Left cardiac atrium (tissue), 4 donors: ENCODE measurements at regions not wholly inside any gene's neighbourhood (a gene's known extent, or its start where the extent isn't known, plus 50 kb on each side); places are given as distances from the start of the nearest gene placed in this dataset.
"Not testable (repeated sequence)": the region's sequence is repeated elsewhere in the genome, so short reads cannot be mapped to it uniquely, and the experiment has no call there.

Source experiments
- ATAC-seq, 2 donors: fragments of 200-7000 bp; cut with Tn5 transposase; one replicate each; pipeline ENCODE4 v1.9.1; 2020; ENCODE audit warnings: mild to moderate bottlenecking in 2 of 2, moderate library complexity in 2 of 2
- DNase-seq: peaks from one replicate; pipeline ENCODE4 v3.0.0-alpha.2; 2020
- intact Hi-C, 2 donors: fragments of 100-400 bp; cut with DNase I; formaldehyde crosslinking; loops; one replicate each; pipeline versions ENCODE4 v1.14.1 to v1.15.1; 2022 to 2023
- donor health status: DM: no; HTN: yes; CAD: no.
- donor health status: DM: no; HTN: yes; CAD: no; lungs with severe emphysema.
- donor health status: DM: yes; HTN: yes; CAD: no.
- donor health status: Dilated cardiomyopathy.

DNA sequence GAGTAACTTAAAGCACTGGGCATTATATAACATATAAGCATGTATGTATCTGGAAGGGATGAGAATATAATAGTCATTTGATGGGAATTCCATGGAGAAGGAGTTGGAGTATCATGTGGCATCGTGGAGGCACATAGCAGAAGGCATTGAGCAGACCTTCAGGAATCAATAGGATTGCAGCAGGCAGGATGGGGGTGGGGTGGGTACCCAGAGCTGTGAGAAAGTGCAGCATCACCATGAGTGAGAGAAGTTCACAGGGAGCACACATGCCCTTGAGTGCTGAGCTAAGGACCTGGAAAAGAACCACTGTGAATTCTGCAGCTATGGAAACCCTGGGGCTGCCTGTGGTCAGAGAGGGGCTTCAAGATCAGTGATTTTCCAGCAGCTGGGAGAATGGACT, 57.3 kb downstream of the MED10 start:
- DNase-seq = no peak
- ATAC-seq = no peak

DNA sequence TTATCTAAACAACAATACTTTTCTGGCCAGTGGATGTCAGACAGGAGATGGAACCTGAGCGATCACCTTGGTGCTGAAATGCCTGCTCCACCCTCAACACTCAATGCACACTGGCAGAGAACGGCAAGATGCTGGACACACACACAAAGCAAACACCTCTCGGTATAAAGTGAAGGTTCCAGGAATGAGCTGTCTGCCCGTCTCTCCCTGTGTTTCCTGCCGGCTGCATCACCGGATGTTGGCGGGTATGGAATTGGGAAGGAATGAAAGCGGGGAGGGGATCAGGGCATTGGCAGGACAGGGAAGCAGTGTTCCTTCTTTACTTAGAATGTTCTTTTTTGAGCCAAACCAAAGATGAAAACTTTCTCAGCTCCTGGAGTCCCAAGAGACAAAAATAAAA, 59.2 kb downstream of the MED10 start:
- intact Hi-C loops = no loop called here

More for the DNA sequence above, 57.3 kb downstream of the MED10 start:
- intact Hi-C loops = no loop called here

DNA sequence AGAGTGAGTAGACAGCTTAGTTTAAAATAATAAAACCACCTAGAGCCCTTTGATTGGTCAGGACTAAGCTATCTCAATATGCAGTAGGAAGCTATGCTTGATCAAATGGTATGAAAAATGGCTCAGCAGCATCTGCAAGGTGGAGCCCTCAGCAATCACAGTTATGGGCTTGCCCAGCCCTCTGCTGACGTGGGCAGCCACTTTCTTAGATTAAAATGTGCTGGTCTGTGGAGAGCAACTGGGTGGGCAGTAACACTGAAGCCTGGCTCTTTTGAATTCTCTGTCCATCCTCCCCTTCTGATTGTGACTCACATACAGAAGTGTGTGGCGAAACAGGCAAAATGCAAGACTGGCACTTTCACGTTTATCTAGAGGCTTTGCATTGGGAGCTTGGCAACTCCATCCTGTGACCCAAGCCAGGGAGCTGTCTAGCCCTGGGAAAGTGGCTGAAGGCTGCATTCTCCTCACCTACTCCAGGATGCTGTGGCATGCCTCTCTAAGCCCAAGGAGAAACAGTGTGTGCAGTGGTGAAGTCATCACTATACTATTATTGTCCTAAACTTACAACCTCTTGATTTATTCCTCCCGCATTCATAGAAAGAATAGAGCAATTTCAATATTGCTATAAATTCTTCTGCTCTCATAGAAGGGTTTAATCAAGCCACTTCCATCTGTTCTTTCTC, 61.1 kb downstream of the MED10 start:
- ATAC-seq = no peak
- intact Hi-C loops = no loop called here
- no peak for DNase-seq

More for the DNA sequence above, 59.2 kb downstream of the MED10 start:
- DNase-seq = no peak
- ATAC-seq = no peak

DNA sequence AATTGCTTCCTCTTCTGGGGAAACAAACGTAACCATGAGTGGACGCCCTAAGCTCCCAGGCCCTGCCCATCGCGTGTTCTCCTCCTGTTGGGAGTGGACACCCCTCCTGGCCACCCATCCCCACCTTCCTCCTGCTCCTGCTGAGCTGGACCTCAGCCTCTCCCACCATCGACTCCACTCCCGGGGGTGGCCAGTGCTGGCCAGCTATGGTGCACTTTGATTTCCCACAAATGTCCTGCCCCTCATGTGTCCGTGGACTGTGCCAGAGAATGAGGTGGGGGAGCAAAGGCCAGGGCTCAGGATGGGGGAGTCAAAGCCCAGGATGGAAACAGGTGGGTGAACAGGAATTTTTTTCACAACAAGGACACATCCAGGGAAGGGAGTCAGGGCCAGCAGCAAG, 62.8 kb downstream of the MED10 start:
- intact Hi-C loops = no loop called here
- DNase-seq = no peak
- no peak for ATAC-seq

DNA sequence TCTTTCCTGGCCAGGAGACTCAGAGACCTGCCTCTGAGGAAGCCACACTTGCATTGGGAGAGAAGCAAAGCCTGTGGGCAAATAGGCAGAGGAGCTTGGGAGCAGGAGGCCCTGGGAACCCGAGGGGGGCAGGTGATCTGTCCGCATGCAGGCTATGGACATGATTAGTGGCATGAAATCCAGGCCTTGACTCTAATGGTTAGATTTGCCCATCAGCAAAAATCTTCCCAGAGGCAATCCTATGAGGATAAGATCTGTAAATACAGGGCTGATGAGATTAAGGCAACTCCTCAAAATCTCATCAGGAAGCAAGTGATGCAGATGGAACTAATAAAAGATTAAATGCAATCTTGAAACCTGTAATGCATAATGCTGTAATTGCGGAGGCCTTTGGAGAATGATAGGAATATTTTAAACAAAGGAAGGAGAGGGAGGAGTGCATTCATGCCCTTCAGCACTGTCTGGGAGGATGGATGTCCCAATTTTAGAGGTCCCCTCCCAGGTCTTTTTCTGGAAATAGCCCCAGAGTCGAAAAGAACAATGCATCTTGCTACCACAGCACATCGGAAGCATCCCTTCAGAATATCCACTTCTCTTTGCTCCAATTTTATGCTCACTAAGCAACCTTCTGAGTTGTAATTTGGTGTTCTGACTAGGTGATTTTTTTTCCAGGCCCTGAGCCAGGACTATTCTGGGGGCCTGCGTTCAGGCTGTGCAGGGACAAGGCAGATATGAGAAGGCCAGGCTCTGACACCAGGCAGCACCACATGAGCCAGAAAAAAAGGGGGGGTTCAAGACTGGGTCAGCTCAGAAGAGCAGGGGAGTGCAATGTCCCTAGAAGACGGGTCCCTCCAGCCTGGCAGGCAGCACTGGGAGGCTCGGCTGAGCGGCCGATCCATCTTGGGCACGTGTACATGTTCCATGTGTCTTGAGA, 66.5 kb downstream of the MED10 start:
- intact Hi-C loops = no loop called here
- peak; percentile 78 to 82 for ATAC-seq
- peak; percentile 29 for DNase-seq

DNA sequence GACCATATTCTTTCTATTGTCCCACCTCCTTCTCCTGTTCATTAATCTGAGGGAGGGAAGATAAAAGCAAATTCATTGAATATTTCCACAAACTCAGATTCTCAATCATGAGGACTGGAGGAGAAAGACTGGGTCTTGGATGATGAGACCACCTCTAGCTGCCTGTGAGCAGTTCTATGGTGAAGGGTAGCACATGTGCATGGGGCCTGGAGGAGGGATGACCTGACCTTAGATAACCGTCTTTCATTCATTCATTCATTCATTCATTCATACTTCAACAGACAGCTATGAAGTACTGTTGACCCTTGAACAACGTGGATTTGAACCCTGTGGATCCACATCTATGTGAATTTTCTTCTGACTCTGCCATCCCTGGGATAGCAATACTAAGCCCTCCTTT, 68.4 kb downstream of the MED10 start:
- intact Hi-C loops = no loop called here
- DNase-seq (no peak), ATAC-seq (no peak)

DNA sequence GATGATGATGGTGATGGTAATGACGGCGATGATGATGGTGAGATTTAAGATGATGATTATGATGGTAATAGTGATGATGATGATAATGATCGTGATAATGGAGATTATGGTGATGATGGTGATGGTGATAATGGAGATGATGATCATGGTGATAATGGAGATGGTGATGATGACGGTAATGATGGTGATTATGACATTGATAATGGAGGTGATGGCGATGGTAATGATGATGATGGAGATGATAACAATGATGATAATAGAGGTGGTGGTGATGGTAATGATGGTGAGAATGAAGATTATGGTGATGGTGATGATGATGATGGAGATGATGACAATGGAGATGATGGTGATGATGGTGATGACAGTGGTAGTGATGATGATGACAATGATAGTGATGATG, 69.7 kb downstream of the MED10 start:
- ATAC-seq = no peak

DNA sequence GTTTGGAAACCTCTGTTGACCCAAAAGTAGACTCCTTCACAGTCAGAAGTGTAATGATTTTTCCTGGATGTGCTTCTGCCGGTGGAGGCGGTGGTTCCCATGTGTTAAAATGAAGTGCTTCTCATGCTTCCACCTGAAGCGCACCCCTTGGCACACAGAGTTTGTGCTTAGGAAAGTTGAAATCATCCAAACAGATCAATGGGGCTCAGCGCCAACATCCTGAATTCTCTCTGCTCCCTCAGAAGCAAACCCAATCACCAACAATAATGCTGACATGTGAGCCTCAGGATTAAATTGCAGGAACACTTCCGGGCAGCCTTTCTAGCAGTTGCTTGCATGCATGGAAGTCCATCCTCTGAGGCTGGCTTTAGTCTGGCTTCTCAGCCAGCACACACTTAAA, 71.0 kb downstream of the MED10 start:
- ATAC-seq = no peak

More for the DNA sequence above, 69.7 kb downstream of the MED10 start:
- DNase-seq = no peak
- intact Hi-C loops = no loop called here

DNA sequence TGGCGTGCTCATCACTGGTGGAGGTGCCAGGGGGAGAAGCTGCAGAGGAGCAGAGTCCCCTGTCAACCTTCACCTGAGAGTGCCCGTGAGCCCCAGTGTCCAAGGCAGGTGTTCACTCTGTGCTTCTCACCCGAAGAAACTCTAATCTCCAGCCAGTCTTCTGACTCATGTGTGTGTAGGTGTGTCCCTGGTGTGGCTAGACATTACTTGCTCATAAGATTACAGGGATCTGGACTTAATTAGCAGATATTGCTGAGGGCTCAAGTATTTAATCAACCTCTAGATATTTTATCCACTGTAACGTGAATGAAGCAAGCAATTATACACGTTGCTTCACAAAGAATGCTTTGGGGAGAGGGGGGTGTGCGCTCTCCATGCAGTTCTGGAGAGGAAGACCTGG, 72.5 kb downstream of the MED10 start:
- intact Hi-C loops = no loop called here
- DNase-seq (no peak), ATAC-seq (no peak)

More for the DNA sequence above, 71.0 kb downstream of the MED10 start:
- intact Hi-C loops = no loop called here
- no peak for DNase-seq

DNA sequence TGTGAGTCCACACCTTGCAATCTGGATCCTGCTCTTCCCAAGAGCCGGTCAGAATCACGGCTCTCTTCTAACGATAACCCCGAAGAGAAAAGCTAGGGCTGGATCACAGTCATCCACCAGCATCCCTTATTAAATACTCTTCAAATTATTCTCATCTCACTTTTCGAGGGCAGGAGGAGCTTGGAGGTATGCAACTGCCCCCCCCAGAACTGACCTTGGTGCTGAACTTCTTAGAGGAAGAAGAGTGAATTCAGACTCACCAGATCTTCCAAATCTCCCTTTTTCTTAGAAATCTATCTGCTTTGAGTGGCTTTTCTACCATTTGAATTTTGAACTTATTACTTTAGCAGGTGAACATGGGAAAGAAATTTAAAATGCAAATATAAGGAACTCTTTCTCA, 75.7 kb downstream of the MED10 start:
- intact Hi-C loops = no loop called here

DNA sequence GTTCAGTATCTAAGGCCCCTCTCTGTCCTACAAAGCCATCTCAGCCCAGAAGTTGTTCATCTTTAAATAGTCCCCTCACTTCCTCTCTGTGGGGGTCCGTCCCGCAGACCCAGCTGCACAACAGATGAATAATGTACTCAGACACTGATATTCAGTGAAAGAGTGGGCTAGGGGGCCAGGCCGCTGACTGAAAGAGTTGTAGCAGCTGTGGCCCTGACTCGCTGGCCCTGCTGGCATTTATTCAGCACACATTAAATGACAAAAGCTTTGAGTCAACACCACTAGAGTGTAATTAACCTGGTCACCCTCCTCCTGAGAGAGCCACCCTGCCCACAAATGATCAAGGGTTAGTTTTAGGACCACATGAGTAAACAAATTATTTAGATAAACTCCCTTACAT, 76.3 kb downstream of the MED10 start:
- DNase-seq = no peak
- ATAC-seq = no peak
- intact Hi-C loops = no loop called here

More for the DNA sequence above, 75.7 kb downstream of the MED10 start:
- DNase-seq = no peak
- ATAC-seq = no peak

DNA sequence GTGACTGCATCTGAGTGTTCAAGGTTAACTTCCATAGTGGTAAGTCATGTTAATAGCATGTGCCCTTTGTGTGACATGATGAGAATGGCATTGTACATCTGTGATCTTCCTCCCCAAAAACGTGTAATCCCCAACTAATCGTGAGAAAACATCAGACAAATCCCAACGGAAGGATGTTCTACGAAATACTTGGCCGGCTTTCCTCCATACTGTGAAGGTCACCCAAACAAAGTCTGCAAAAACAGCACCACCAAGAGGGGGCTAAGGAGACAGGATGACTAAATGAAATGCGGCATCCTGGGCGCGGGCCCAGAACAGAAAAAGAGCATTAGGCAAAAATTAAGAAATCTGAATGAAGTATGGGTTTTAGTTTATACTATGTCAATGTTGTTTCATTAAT, 81.8 kb downstream of the MED10 start:
- ATAC-seq (no peak), DNase-seq (no peak)
- intact Hi-C loops = no loop called here

DNA sequence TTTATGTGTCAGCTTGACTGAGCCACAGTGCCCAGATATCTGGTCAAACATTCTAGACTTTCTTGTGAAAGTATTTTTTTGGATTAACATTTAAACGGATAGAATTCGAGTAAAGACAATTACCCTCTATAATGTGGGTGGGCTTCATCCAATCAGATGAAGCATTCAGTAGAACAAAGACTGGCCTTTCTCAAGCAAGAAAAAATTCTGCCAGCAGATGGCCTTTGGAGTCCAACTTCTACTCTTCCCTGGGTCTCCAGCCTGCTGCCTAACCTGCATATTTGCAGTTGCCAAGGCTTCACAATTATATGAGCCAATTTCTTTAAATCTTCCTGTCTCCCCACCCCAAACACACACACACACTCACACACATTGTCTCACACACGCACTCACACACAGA, 86.4 kb downstream of the MED10 start:
- no peak for ATAC-seq
- intact Hi-C loops = loop anchor here in 1 of 2 donors (5.0 kb wide), 2 partner anchors 235 to 285 kb away; no protein-coding TSS in a partner anchor
- DNase-seq = no peak

DNA sequence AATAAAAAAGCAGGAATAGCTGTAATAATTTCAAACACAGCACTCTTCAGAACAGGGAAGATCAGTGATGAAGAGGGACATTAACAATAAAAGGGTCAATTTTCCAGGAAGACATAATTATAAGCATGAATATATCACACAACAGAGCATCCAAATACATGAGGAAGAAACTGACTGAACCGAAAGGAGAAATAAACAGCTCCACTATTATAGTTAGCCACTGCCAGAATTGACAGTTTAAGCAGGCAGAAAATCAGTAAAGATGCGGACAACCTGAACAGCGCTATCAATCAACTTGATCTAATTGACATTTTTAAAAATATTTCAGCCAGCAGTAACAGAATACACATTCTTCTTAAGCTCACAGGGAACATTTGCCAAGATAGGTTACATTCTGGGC, 89.1 kb downstream of the MED10 start:
- ATAC-seq (no peak), DNase-seq (no peak)
- intact Hi-C loops = no loop called here

DNA sequence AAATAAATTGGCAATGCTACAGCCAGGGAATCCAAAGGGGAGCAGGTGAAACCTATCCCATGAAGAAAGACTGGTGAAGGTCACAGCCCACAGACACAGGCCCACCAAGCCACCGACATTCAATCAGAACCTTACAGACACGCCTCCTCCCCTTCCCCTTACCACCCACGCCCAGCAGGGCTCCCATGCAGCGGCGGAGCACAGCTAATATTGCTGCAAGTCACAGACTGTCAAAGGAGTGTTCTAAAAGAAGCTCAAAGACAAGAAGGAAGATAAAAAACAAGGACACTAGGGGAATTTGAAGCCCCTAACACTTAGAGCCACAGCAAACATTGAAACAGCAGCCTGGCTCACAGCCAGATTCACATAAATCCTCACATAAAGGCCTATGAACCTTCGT, 91.2 kb downstream of the MED10 start:
- intact Hi-C loops = no loop called here
- ATAC-seq = no peak
- DNase-seq = no peak

DNA sequence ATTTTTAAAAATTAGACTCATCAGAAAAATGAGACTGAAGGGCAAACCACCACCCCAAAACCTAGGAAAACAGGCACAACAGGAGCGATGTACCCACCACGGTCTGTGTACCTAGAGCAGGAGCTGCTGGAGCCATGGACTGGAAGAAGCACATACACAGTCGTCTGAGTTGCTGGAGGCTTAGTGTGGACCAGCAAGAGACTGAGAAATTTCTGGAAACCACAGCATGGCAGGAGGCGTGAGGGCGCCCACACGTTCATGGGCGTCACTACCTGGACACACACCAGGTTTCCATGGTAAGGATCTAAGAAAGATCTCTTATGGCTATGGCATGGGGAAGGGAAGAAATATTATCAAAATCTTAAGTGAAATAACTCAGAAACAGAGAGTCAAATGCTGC, 91.9 kb downstream of the MED10 start:
- ATAC-seq (no peak), DNase-seq (no peak)
- intact Hi-C loops = no loop called here

DNA sequence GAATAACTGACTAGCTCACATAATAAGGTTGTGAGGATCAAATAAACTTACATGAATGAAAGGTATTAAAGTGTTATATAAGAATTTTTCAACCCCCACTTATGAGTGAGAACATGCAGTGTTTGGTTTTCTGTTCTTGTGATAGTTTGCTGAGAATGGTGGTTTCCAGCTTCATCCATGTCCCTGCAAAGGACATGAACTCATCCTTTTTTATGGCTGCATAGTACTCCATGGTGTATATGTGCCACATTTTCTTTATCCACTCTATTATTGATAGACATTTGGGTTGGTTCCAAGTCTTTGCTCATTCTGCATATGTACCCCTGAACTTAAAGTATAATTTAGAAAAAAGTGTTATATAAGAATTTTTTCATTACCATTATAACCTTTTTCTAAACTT, 93.9 kb downstream of the MED10 start:
- intact Hi-C loops, ATAC-seq, DNase-seq: not testable (repeated sequence)

DNA sequence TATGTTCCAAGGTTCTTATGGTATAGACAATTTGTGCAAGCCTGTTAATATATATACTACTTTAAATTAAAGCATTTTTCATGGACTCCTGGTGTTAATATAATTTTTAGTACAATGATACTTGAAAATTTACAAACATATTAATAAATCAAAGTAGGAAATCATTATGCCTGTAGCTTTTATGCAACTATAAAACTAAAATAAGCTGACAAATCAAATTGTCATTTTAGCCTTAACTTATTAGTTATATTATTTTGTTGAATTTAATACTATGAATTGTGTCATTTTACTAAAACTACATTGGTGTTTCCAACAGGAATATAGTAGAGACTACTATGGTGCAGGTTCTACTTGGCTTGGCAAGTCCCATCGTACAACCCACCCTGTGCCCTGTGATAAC, 96.0 kb downstream of the MED10 start:
- no peak for DNase-seq
- no peak for ATAC-seq
- intact Hi-C loops = no loop called here

DNA sequence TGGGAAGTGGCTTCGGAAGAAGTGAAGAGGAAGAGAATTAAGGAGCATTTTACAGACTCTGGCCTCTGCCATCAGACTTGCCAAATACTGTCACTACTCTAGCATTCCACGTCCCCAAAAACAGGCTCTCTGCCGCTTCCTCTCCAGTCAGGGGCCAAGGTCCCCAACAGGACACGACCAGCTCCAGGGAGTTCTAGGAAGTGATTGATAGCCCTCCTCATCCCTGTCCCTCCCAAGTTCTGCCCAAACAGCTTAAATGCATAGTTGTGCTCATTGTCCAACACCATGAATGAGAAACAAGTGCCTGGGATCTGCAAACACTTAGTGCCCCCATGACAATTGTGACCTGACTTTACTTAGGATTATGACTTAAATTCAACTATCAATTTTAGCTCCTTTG, 96.5 kb downstream of the MED10 start:
- no peak for DNase-seq
- no peak for ATAC-seq
- intact Hi-C loops = no loop called here

DNA sequence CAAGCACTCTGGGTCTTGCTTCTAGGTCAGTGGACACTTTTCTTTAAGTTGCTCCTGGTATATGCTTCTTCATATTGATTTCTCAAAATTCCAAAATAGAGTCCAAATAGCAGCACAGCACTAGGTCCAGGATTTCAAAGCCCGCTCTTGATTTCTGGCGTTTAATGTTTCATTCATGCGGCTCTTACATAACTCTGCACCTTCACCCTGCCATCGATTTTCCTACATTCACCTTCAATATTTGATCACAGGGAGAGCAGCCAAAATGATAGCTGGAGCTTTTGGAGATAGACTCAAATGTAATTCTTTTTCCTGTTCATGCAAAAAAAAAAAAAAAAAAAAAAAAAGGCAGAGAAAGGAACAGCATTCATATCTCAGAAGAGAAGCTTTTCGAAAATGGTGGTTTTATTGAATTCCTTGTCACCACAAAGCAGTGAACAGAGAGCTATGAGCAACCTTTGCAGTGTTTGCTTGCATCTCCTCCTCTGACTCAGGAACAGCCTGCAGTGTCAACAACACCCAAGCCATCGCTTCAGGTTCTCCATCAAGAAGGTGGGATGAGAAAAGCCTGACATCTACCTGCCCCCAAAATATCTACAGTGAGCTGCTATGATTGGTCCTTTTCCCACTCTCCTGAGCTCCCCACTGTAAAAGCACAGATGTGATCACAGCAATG, 97.8 kb downstream of the MED10 start:
- DNase-seq = no peak
- intact Hi-C loops = no loop called here
- ATAC-seq = no peak
